ENCODE measurements at regions not wholly inside any gene's neighbourhood (a gene's known extent, or its start where the extent isn't known, plus 50 kb on each side); places are given as distances from the start of the nearest gene placed in this dataset.

DNA sequence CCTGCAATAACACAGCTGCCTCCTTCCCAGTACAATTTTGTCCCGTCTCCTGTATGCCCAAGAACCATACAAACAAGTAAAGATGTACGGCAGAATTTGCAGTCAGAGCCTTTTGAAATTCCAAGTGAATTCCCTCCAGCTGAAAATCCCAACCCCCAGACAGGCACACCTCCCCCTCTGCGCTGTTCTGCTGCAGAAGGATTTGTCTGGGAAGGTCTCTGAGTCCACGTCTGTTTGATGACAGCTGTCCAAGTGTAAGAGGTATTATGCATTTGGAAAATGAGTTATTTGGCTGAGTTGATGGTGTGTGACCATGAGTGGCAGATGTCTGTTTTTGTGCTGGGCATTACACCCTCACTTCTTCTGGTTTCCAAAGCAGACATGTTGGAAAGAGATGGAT is 104.9 kb upstream of the HS3ST4 start:
- TF ChIP-seq POLR2A (IDR thresholded peaks at IDR 0.05; ENCODE audit: borderline replicate concordance, extremely low read depth, insufficient read depth, insufficient read length) (no peak), ZFX (IDR thresholded peaks at IDR 0.05) (no peak), YY1 (IDR thresholded peaks at IDR 0.05; ENCODE audit: extremely low read depth, insufficient replicate concordance, low read depth, low read length) (no peak), SRF (IDR thresholded peaks at IDR 0.05; ENCODE audit: low read depth) (no peak), POLR2AphosphoS5 (IDR thresholded peaks at IDR 0.05; ENCODE audit: low read depth, low read length) (no peak), EZH2 (IDR thresholded peaks at IDR 0.05) (no peak)
- TF ChIP-seq, protein P1, sequence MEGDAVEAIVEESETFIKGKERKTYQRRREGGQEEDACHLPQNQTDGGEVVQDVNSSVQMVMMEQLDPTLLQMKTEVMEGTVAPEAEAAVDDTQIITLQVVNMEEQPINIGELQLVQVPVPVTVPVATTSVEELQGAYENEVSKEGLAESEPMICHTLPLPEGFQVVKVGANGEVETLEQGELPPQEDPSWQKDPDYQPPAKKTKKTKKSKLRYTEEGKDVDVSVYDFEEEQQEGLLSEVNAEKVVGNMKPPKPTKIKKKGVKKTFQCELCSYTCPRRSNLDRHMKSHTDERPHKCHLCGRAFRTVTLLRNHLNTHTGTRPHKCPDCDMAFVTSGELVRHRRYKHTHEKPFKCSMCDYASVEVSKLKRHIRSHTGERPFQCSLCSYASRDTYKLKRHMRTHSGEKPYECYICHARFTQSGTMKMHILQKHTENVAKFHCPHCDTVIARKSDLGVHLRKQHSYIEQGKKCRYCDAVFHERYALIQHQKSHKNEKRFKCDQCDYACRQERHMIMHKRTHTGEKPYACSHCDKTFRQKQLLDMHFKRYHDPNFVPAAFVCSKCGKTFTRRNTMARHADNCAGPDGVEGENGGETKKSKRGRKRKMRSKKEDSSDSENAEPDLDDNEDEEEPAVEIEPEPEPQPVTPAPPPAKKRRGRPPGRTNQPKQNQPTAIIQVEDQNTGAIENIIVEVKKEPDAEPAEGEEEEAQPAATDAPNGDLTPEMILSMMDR (IDR thresholded peaks at IDR 0.05 in 2 of 3, conservative IDR thresholded peaks at IDR 0.05 in 1 of 3; ENCODE audit: borderline replicate concordance in 1 of 3, insufficient read depth in 1 of 3, low read depth in 2 of 3, low read length in 2 of 3), result no peak
- TF ChIP-seq, protein P2, sequence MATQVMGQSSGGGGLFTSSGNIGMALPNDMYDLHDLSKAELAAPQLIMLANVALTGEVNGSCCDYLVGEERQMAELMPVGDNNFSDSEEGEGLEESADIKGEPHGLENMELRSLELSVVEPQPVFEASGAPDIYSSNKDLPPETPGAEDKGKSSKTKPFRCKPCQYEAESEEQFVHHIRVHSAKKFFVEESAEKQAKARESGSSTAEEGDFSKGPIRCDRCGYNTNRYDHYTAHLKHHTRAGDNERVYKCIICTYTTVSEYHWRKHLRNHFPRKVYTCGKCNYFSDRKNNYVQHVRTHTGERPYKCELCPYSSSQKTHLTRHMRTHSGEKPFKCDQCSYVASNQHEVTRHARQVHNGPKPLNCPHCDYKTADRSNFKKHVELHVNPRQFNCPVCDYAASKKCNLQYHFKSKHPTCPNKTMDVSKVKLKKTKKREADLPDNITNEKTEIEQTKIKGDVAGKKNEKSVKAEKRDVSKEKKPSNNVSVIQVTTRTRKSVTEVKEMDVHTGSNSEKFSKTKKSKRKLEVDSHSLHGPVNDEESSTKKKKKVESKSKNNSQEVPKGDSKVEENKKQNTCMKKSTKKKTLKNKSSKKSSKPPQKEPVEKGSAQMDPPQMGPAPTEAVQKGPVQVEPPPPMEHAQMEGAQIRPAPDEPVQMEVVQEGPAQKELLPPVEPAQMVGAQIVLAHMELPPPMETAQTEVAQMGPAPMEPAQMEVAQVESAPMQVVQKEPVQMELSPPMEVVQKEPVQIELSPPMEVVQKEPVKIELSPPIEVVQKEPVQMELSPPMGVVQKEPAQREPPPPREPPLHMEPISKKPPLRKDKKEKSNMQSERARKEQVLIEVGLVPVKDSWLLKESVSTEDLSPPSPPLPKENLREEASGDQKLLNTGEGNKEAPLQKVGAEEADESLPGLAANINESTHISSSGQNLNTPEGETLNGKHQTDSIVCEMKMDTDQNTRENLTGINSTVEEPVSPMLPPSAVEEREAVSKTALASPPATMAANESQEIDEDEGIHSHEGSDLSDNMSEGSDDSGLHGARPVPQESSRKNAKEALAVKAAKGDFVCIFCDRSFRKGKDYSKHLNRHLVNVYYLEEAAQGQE (IDR thresholded peaks at IDR 0.05; ENCODE audit: low read depth), result no peak
- TF ChIP-seq, protein P3, sequence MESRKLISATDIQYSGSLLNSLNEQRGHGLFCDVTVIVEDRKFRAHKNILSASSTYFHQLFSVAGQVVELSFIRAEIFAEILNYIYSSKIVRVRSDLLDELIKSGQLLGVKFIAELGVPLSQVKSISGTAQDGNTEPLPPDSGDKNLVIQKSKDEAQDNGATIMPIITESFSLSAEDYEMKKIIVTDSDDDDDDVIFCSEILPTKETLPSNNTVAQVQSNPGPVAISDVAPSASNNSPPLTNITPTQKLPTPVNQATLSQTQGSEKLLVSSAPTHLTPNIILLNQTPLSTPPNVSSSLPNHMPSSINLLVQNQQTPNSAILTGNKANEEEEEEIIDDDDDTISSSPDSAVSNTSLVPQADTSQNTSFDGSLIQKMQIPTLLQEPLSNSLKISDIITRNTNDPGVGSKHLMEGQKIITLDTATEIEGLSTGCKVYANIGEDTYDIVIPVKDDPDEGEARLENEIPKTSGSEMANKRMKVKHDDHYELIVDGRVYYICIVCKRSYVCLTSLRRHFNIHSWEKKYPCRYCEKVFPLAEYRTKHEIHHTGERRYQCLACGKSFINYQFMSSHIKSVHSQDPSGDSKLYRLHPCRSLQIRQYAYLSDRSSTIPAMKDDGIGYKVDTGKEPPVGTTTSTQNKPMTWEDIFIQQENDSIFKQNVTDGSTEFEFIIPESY (IDR thresholded peaks at IDR 0.05; ENCODE audit: extremely low read depth, insufficient replicate concordance, low read length), result no peak

Measured in HCT116 (cell line).